Tibial artery (tissue), 4 donors: ENCODE measurements at regions not wholly inside any gene's neighbourhood (a gene's known extent, or its start where the extent isn't known, plus 50 kb on each side); places are given as distances from the start of the nearest gene placed in this dataset.

Experiments
- DNase-seq, 2 donors: peaks; one replicate each; pipeline ENCODE4 v3.0.0-alpha.2; 2019
- H3K27ac ChIP-seq, 2 donors: fragments of 200-600 bp; sonication (generic) in 1 of 2; 1 replicate in 1 of 2; 2 replicates in 1 of 2; pipeline ENCODE4 v1.5.1; 2018 to 2019; ENCODE audit warnings: mild to moderate bottlenecking in 1 of 2
- H3K27me3 ChIP-seq, 2 donors: fragments of 200-600 bp; sonication (generic) in 1 of 2; one replicate each; pipeline versions ENCODE4 v1.5.1 to v1.6.0; 2016 to 2019
- H3K36me3 ChIP-seq, 3 donors: fragments of 200-600 bp; sonication (generic) in 2 of 3; one replicate each; pipeline ENCODE4 v1.5.1; 2016 to 2019; ENCODE audit warnings: mild to moderate bottlenecking in 2 of 3
- H3K4me1 ChIP-seq, 4 donors: fragments of 200-600 bp; sonication (generic) in 2 of 4; 1 replicate in 3 of 4; 2 replicates in 1 of 4; pipeline ENCODE4 v1.5.1; 2016 to 2019
- H3K4me3 ChIP-seq, 2 donors: fragments of 200-600 bp; sonication (generic) in 1 of 2; 1 replicate in 1 of 2; 2 replicates in 1 of 2; pipeline ENCODE4 v1.5.1; 2018 to 2019; ENCODE audit warnings: mild to moderate bottlenecking in 2 of 2
- H3K9me3 ChIP-seq, 3 donors: fragments of 200-600 bp; sonication (generic) in 1 of 3; one replicate each; pipeline ENCODE4 v1.5.1; 2016 to 2019
- intact Hi-C: fragments of 100-400 bp; cut with DNase I; formaldehyde crosslinking; loops from one replicate; pipeline ENCODE4 v1.15.0; 2023; ENCODE audit warnings: low total_unique reads
- TF ChIP-seq, protein P1 (sequence below), 2 experiments: fragments of 200-600 bp in 1 of 2; fragments of 450-650 bp in 1 of 2; IDR thresholded peaks; one replicate each; pipeline ENCODE4 v1.5.1; 2017 to 2019; ENCODE audit warnings: antibody characterized with exemption in 2 of 2, mild to moderate bottlenecking in 1 of 2, moderate library complexity in 1 of 2

DNA sequence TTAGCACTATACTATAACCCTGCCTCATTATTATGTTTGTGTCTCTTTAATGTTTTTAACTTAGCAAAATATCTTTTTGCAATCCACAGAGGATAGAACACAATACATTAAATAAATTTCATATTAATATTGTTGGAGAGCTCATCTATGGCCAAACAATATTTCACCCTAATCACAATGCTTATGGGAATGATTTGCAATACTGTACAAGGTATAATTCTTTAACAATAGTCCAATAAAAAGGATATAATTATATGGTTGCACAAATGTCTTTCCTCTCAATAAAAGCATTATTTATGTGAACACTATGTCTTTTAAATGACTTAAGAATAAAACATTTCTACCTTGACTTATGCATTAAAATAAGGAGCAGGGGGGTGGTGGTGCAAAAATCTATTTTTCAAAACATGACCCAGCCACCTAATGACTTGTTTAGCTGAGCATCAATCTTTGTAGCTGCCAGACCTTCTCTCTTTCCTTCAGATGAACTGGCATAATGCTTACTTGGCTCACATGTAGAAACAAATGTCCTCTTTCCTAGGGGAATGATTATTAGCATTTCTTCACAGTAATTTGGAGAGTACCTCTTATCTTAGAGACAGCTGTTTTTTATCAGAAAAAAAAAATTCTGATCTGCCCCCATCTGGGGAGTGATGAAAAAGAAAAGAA, 1933.6 kb upstream of the LRRTM1 start:
- H3K4me1 ChIP-seq, result no peaks in the 10 kb centered on the region
- TF ChIP-seq, protein P1, sequence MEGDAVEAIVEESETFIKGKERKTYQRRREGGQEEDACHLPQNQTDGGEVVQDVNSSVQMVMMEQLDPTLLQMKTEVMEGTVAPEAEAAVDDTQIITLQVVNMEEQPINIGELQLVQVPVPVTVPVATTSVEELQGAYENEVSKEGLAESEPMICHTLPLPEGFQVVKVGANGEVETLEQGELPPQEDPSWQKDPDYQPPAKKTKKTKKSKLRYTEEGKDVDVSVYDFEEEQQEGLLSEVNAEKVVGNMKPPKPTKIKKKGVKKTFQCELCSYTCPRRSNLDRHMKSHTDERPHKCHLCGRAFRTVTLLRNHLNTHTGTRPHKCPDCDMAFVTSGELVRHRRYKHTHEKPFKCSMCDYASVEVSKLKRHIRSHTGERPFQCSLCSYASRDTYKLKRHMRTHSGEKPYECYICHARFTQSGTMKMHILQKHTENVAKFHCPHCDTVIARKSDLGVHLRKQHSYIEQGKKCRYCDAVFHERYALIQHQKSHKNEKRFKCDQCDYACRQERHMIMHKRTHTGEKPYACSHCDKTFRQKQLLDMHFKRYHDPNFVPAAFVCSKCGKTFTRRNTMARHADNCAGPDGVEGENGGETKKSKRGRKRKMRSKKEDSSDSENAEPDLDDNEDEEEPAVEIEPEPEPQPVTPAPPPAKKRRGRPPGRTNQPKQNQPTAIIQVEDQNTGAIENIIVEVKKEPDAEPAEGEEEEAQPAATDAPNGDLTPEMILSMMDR (IDR thresholded peaks at IDR 0.05), result no peak
- DNase-seq, result no peak
- H3K9me3 ChIP-seq, result no peaks in the 10 kb centered on the region
- no peak overlapping the region for H3K27ac ChIP-seq
- no peaks in the 10 kb centered on the region for H3K36me3 ChIP-seq
- H3K4me3 ChIP-seq, result no peak overlapping the region
- intact Hi-C loops, result no loop called here
- no peaks in the 10 kb centered on the region for H3K27me3 ChIP-seq

DNA sequence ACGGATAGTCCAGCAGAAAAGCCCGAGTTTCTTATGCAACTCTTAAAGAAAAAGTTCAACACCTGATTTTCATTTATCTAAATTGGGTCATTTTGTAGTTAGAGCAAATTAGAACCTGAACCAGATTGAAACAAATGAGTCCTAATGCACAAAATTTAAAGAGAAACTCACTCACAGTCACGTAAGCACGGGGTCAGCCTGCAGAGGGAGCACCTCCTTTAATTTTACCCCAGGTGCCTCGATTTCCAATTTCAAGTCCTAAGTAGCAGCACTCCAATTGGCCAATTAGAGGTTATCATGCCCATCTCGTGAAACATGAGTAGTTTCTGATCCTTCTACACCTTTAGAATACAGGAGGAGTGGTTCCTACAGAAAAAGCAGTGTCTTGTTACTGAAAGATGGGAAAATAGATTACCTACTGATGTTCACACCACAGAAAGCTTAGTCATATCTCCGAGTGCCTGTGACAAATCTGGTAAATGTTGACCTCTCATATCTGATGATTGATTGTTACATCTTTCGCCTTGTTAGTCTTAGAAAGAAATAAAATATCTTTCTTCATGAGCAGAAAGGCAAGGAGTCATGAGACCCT, 1929.8 kb upstream of the LRRTM1 start:
- Histone ChIP-seq H3K36me3 (no peaks in the 10 kb centered on the region), H3K4me3 (no peak overlapping the region), H3K27ac (no peak overlapping the region), H3K9me3 (no peaks in the 10 kb centered on the region), H3K4me1 (no peaks in the 10 kb centered on the region), H3K27me3 (no peaks in the 10 kb centered on the region)
- TF ChIP-seq, protein P1 (IDR thresholded peaks at IDR 0.05), result no peak
- no peak for DNase-seq
- intact Hi-C loops, result no loop called here

DNA sequence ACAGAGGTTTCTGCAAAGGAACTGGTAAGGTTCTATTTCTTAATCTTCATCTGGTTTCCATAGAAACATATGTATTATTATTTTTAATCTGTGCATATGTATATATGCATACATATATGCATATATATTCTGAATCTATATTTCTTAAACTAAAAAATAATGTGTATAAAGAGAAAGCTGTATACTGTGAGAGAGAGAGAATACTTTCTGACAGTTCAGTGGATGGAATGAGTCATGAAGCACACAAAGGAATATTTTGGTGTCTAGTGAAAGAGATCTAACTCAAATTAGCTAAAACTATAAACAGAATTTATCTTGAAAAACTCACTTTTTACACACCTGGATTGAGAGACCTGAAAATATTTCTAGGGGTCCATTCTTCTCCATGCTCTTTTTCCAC, 1929.3 kb upstream of the LRRTM1 start:
- no peaks in the 10 kb centered on the region for H3K36me3 ChIP-seq
- no peak overlapping the region for H3K4me3 ChIP-seq
- no peak for DNase-seq
- intact Hi-C loops, result no loop called here
- TF ChIP-seq, protein P1 (IDR thresholded peaks at IDR 0.05), result no peak
- no peaks in the 10 kb centered on the region for H3K9me3 ChIP-seq
- no peak overlapping the region for H3K27ac ChIP-seq
- no peaks in the 10 kb centered on the region for H3K27me3 ChIP-seq
- H3K4me1 ChIP-seq, result no peaks in the 10 kb centered on the region

DNA sequence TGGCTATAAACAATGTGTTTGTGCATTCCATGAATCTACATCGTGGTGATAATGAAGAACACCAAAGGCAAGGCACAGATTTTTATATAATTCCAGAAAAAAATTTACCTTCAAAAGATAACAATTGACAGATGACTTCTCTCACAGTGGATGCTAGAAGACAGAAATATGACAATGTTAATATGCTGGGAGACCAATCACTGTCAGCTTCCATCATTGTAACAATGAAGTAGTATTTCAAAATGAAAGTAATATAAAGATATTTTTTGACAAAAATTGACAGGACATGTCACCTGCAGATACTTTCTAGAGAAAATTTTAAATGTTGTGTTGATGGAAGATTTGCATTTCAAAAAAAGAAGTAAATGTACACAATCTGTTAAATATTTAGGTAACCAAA, 1925.9 kb upstream of the LRRTM1 start:
- intact Hi-C loops, result no loop called here
- TF ChIP-seq, protein P1 (IDR thresholded peaks at IDR 0.05), result no peak

DNA sequence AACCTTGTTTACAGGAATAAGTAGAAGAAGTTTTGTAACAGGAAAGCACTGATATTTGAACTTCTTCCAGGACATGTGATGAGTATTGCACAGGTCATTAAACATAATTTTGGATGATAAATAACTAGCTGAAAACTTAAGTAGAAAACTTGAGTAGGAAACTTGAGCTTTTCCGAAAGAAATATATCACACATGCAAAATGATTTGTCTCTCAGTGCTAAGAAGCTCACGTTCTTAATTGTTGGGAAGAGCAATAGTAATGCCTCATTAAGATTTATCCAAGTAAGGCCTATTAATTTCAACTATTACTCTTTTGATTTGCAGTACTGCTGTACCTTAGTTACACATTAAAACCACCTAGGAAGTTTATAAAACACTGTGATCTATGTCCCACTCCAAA, 1921.9 kb upstream of the LRRTM1 start:
- intact Hi-C loops, result no loop called here
- no peaks in the 10 kb centered on the region for H3K27me3 ChIP-seq
- TF ChIP-seq, protein P1 (IDR thresholded peaks at IDR 0.05), result no peak
- no peaks in the 10 kb centered on the region for H3K4me1 ChIP-seq
- no peak for DNase-seq
- peaks cover 0 to 4% (median 4%) of the 10 kb centered on the region in 3 donors for H3K9me3 ChIP-seq
- H3K4me3 ChIP-seq, result no peak overlapping the region
- no peak overlapping the region for H3K27ac ChIP-seq
- no peaks in the 10 kb centered on the region for H3K36me3 ChIP-seq

More for the DNA sequence above, 1925.9 kb upstream of the LRRTM1 start:
- H3K4me3 ChIP-seq, result no peak overlapping the region
- no peak overlapping the region for H3K27ac ChIP-seq
- no peaks in the 10 kb centered on the region for H3K4me1 ChIP-seq
- no peak for DNase-seq
- no peaks in the 10 kb centered on the region for H3K27me3 ChIP-seq
- no peaks in the 10 kb centered on the region for H3K9me3 ChIP-seq
- no peaks in the 10 kb centered on the region for H3K36me3 ChIP-seq
